ENCODE measurements at regions not wholly inside any gene's neighbourhood (a gene's known extent, or its start where the extent isn't known, plus 50 kb on each side); places are given as distances from the start of the nearest gene placed in this dataset.

GRCh38 chr1:91584878-91585277 is 84.2 kb downstream of the CDC7 start:
- no peak overlapping the region for H3K4me3 ChIP-seq

More at GRCh38 chr1:91584878-91585277, 84.2 kb downstream of the CDC7 start:
- Histone ChIP-seq H3K9me2 (ENCODE audit: insufficient read depth) (no peaks in the 10 kb centered on the region), H3K4me2 (no peak overlapping the region), H4K20me1 (replicated peaks; ENCODE audit: insufficient read depth) (no peaks in the 10 kb centered on the region), H3F3A (replicated peaks; ENCODE audit: low read depth) (no peaks in the 10 kb centered on the region), H3K27ac (ENCODE audit: low read depth) (no peak overlapping the region), H2AFZ (0 out of 2 replicates have a peak overlapping the region, but pooled peaks have one; percentile 18), H3K79me2 (replicated peaks; ENCODE audit: insufficient read depth) (no peaks in the 10 kb centered on the region), H3K27me3 (ENCODE audit: insufficient read depth) (no peaks in the 10 kb centered on the region), H3K4me1 (ENCODE audit: insufficient read depth) (peaks cover 10% of the 10 kb centered on the region; the same call in 1 of the 2 replicates), H3K36me3 (ENCODE audit: insufficient read depth) (no peaks in the 10 kb centered on the region)
- TF ChIP-seq NANOG (IDR thresholded peaks at IDR 0.05; ENCODE audit: borderline replicate concordance) (no peak), REST (IDR thresholded peaks at IDR 0.05; ENCODE audit: unreplicated experiment) (no peak), EZH2phosphoT487 (IDR thresholded peaks at IDR 0.05; ENCODE audit: unreplicated experiment) (no peak), ZNF331 (CRISPR knock-in tag; IDR thresholded peaks at IDR 0.05; ENCODE audit: low read depth) (no peak), ETS1 (IDR thresholded peaks at IDR 0.05) (no peak), ZNF462 (CRISPR knock-in tag; IDR thresholded peaks at IDR 0.05) (no peak), POLR2AphosphoS5 (IDR thresholded peaks at IDR 0.05; ENCODE audit: low read depth) (no peak)
- Mint-ChIP-seq H3K27ac (no peak overlapping the region), H3K4me1 (peaks cover 10% of the 10 kb centered on the region), H3K27me3 (ENCODE audit: insufficient read depth, low read depth, poor library complexity) (peaks cover 2% of the 10 kb centered on the region), H3K9me3 (no peaks in the 10 kb centered on the region), H3K4me3 (no peak overlapping the region), H3K36me3 (ENCODE audit: low read depth) (no peaks in the 10 kb centered on the region)
- ATAC-seq (no peak), DNase-seq (ENCODE audit: low spot score) (no peak)

Measured in GM23338 (cell line).